Fibroblast of gingiva (primary cell): ENCODE measurements at regions not wholly inside any gene's neighbourhood (a gene's known extent, or its start where the extent isn't known, plus 50 kb on each side); places are given as distances from the start of the nearest gene placed in this dataset.
A peak's percentile ranks its signal among the peaks of the same experiment; 100 is the strongest.

Experiments used
- DNase-seq: peaks from one replicate; pipeline ENCODE4 v3.0.0-alpha.2; 2011; ENCODE audit warnings: low read depth

GRCh38 chr5:126366199-126366560 lies 57.0 kb upstream of the GRAMD2B start:
- DNase-seq = no peak

DNA sequence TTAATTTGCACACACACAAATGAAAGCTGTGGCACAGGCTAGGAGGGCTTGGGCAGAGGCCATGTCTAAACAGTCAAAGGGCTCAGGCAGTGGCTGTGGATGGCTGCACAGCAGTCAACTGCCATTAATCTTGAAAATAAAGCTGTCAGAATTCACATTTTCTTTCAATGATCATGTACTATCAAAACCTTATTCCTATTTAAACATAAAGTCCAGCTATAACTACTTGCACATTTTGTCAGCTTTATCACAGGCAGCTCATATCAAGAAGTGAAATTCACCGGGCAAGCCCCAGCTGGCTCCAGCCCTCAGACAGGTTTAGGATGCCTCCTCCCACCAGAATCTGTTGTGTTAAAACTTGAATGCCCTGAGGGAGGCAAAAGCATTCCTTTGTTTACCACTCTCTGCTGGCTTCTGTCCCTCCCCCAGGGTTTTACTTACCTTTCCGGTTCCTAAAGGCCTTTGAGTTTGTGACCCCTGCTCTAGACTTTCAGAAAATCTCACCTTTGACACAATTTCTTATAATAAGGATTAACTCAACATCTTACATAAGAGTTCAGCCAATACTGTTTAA lies 54.9 kb upstream of the GRAMD2B start:
- no peak for DNase-seq

GRCh38 chr5:126369083-126369482 lies 54.1 kb upstream of the GRAMD2B start:
- no peak for DNase-seq

DNA sequence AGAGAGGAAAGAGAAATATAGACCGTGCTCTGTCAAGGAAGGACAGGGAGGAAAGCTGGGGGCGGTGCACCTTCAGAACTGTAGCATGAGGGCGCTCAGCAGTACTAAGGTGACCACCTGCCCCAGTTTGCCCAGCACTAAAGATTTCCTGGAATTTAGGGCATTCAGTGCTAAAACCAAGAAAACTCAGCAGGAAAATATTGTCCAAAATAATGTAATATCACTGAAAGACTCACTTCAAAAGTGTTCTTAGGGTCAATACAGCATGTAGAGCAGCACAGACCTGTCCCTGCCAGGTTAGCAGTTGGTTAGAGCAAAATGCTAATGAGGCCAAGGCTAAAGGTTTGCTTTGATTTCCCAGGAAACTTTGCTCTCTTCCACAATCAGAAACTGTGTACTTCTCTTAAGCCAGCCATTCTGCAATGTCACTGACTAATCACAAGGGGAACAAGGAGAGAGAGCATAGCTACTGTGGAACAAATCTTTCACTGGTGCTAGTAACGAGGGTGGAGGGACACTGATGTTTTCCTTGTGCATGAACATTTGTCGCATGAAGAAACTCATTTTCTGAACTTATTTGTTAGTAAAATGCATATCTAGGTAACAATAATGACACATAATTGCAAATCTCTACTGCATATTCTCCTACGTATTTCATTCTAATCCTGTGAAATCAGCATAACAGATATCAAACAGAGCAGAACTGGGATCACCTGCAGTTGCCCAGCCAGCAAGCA lies 53.0 kb upstream of the GRAMD2B start:
- peak; percentile 24 for DNase-seq

GRCh38 chr5:126370796-126371718 lies 52.2 kb upstream of the GRAMD2B start:
- no peak for DNase-seq

DNA sequence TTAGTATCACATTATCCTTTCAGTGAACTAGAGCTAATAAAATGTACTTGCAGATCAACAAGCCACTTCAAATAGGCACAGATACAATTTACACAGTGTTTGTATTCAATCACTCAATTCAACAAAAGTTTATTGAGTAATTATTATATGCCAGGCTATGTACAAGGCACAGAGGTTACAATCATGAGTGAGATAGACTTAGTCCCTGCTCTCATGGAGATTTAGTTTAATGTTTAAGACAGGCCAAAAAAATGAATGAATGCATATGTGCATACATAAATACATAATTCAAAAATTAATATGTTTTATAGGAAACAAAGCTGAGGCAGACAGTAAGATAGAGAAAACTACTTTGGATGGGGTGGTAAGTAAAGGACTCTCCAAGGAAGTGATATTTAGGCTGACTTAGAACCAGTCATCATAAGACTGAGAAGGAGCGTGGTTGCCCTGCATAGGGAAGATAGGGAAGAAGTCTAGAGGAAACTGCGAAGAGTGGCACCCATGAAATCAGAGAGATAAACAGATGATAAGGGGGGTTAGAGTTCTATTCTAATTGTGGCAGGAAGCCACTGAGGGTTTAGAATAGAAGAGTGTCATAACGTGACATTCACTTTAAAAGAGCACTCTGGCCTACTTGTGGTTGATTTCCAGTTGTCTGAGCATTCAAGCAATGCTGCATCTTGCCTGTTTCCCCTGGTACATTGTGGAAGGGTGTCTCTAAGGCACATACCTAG lies 49.7 kb upstream of the GRAMD2B start:
- no peak for DNase-seq
